Activated CD8-positive, alpha-beta memory T cell treated with anti-CD3 and anti-CD28 coated beads for 4 hours (primary cell): ENCODE measurements at regions not wholly inside any gene's neighbourhood (a gene's known extent, or its start where the extent isn't known, plus 50 kb on each side); places are given as distances from the start of the nearest gene placed in this dataset.
A peak's percentile ranks its signal among the peaks of the same experiment; 100 is the strongest.

Experiments
- DNase-seq, 2 donors: peaks; one replicate each; pipeline ENCODE4 v3.0.0-alpha.2; 2020; ENCODE audit warnings: low read depth in 2 of 2

- DNase-seq: peak; percentile 46 to 48
Observed at GRCh38 chr10:101297901-101298486, 56.0 kb upstream of the BTRC start.

GRCh38 chr10:101299211-101299610, 54.8 kb upstream of the BTRC start:
- DNase-seq: no peak

- no peak for DNase-seq
Observed at GRCh38 chr10:101301111-101301731, 52.7 kb upstream of the BTRC start.

- no peak for DNase-seq
Observed at GRCh38 chr10:101303087-101303703, 50.8 kb upstream of the BTRC start.
